Naive B cell (primary cell): ENCODE measurements at regions not wholly inside any gene's neighbourhood (a gene's known extent, or its start where the extent isn't known, plus 50 kb on each side); places are given as distances from the start of the nearest gene placed in this dataset.
A peak's percentile ranks its signal among the peaks of the same experiment; 100 is the strongest.

Experiments used
- ATAC-seq, 2 donors: fragments of 150-1000 bp; cut with Tn5 transposase; 2 replicates each; pipeline ENCODE4 v1.10.0; 2021; ENCODE audit warnings: low read depth in 2 of 2, mild to moderate bottlenecking in 2 of 2, moderate library complexity in 2 of 2
- DNase-seq: peaks from one replicate; pipeline ENCODE4 v3.0.0; 2022
- H3K27ac Mint-ChIP-seq, 6 donors: one replicate each; pipeline ENCODE4 v1.8.0; 2020 to 2022; ENCODE audit warnings: mild to moderate bottlenecking in 6 of 6, mixed read lengths in 6 of 6, moderate library complexity in 5 of 6, inconsistent platforms in 2 of 6
- H3K27me3 Mint-ChIP-seq, 3 donors: one replicate each; pipeline ENCODE4 v1.8.0; 2021 to 2022; ENCODE audit warnings: mixed read lengths in 3 of 3, mild to moderate bottlenecking in 1 of 3
- H3K36me3 Mint-ChIP-seq, 2 donors: one replicate each; pipeline ENCODE4 v1.8.0; 2020 to 2022; ENCODE audit warnings: mixed read lengths in 2 of 2, inconsistent platforms in 1 of 2, mild to moderate bottlenecking in 1 of 2
- H3K4me1 Mint-ChIP-seq, 3 donors: one replicate each; pipeline ENCODE4 v1.8.0; 2020 to 2022; ENCODE audit warnings: mixed read lengths in 3 of 3, inconsistent platforms in 1 of 3, mild to moderate bottlenecking in 1 of 3, moderate library complexity in 1 of 3
- H3K4me3 Mint-ChIP-seq, 8 donors: one replicate each; pipeline ENCODE4 v1.8.0; 2020 to 2022; ENCODE audit warnings: mild to moderate bottlenecking in 8 of 8, mixed read lengths in 8 of 8, moderate library complexity in 8 of 8, inconsistent platforms in 2 of 8
- H3K9me3 Mint-ChIP-seq, 7 donors: one replicate each; pipeline ENCODE4 v1.8.0; 2020 to 2022; ENCODE audit warnings: mixed read lengths in 7 of 7, mild to moderate bottlenecking in 5 of 7, inconsistent platforms in 2 of 7, moderate library complexity in 1 of 7

GRCh38 chr4:85149676-85150075, 183.2 kb upstream of the WDFY3 start:
- DNase-seq: no peak
- Mint-ChIP-seq H3K27me3 (peaks cover 0 to 27% (median 4%) of the 10 kb centered on the region in 3 donors), H3K4me1 (peaks cover 0 to 5% (median 4%) of the 10 kb centered on the region in 3 donors), H3K4me3 (no peak overlapping the region), H3K27ac (peak overlapping the region in 1 of 6 donors; percentile 78), H3K9me3 (no peaks in the 10 kb centered on the region), H3K36me3 (no peaks in the 10 kb centered on the region)
- ATAC-seq: no peak

GRCh38 chr4:85151371-85151770, 184.9 kb upstream of the WDFY3 start:
- DNase-seq (no peak), ATAC-seq (no peak)
- H3K27ac Mint-ChIP-seq: no peak overlapping the region
- peaks cover 0 to 19% (median 4%) of the 10 kb centered on the region in 3 donors for H3K27me3 Mint-ChIP-seq
- peaks cover 0 to 5% (median 4%) of the 10 kb centered on the region in 3 donors for H3K4me1 Mint-ChIP-seq
- H3K9me3 Mint-ChIP-seq: no peaks in the 10 kb centered on the region
- no peaks in the 10 kb centered on the region for H3K36me3 Mint-ChIP-seq
- no peak overlapping the region for H3K4me3 Mint-ChIP-seq

- Mint-ChIP-seq H3K4me1 (peaks cover 0 to 5% (median 4%) of the 10 kb centered on the region in 3 donors), H3K4me3 (no peak overlapping the region), H3K27ac (no peak overlapping the region), H3K9me3 (no peaks in the 10 kb centered on the region), H3K36me3 (no peaks in the 10 kb centered on the region), H3K27me3 (peaks cover 0 to 19% (median 4%) of the 10 kb centered on the region in 3 donors)
- DNase-seq (no peak), ATAC-seq (no peak)
Measured at GRCh38 chr4:85151786-85152185, 185.3 kb upstream of the WDFY3 start.

- no peak for DNase-seq
- Mint-ChIP-seq H3K27me3 (peaks cover 0 to 19% (median 2%) of the 10 kb centered on the region in 3 donors), H3K4me3 (no peak overlapping the region), H3K27ac (no peak overlapping the region), H3K4me1 (peaks cover 0 to 5% (median 2%) of the 10 kb centered on the region in 3 donors), H3K9me3 (no peaks in the 10 kb centered on the region), H3K36me3 (no peaks in the 10 kb centered on the region)
- ATAC-seq: no peak
Measured at GRCh38 chr4:85152480-85152879, 186.0 kb upstream of the WDFY3 start.

GRCh38 chr4:85153221-85153620, 186.7 kb upstream of the WDFY3 start:
- DNase-seq: no peak
- H3K27me3 Mint-ChIP-seq: peaks cover 0 to 16% (median 0%) of the 10 kb centered on the region in 3 donors
- H3K4me3 Mint-ChIP-seq: no peak overlapping the region
- H3K4me1 Mint-ChIP-seq: no peaks in the 10 kb centered on the region
- no peaks in the 10 kb centered on the region for H3K36me3 Mint-ChIP-seq
- H3K27ac Mint-ChIP-seq: peak overlapping the region in 1 of 6 donors; percentile 50
- H3K9me3 Mint-ChIP-seq: no peaks in the 10 kb centered on the region
- no peak for ATAC-seq

GRCh38 chr4:85154591-85154990, 188.1 kb upstream of the WDFY3 start:
- H3K36me3 Mint-ChIP-seq: no peaks in the 10 kb centered on the region
- no peak overlapping the region for H3K4me3 Mint-ChIP-seq
- H3K27me3 Mint-ChIP-seq: peaks cover 0 to 13% (median under 1%) of the 10 kb centered on the region in 3 donors
- ATAC-seq (no peak), DNase-seq (no peak)
- peaks cover 0 to under 1% (median 0%) of the 10 kb centered on the region in 7 donors for H3K9me3 Mint-ChIP-seq
- H3K27ac Mint-ChIP-seq: no peak overlapping the region
- no peaks in the 10 kb centered on the region for H3K4me1 Mint-ChIP-seq

GRCh38 chr4:85165808-85166207, 199.3 kb upstream of the WDFY3 start:
- no peak for DNase-seq
- peaks cover 0 to 12% (median 5%) of the 10 kb centered on the region in 7 donors for H3K9me3 Mint-ChIP-seq
- H3K4me1 Mint-ChIP-seq: peaks cover 0 to 5% (median 0%) of the 10 kb centered on the region in 3 donors
- ATAC-seq: no peak
- no peak overlapping the region for H3K27ac Mint-ChIP-seq
- H3K4me3 Mint-ChIP-seq: no peak overlapping the region
- peaks cover 8 to 30% (median 16%) of the 10 kb centered on the region in 3 donors for H3K27me3 Mint-ChIP-seq
- peaks cover 6 to 15% of the 10 kb centered on the region in 2 donors for H3K36me3 Mint-ChIP-seq

- H3K4me1 Mint-ChIP-seq: peaks cover 0 to 5% (median 0%) of the 10 kb centered on the region in 3 donors
- H3K27ac Mint-ChIP-seq: no peak overlapping the region
- H3K36me3 Mint-ChIP-seq: peaks cover 6 to 15% of the 10 kb centered on the region in 2 donors
- peaks cover 8 to 30% (median 16%) of the 10 kb centered on the region in 3 donors for H3K27me3 Mint-ChIP-seq
- H3K9me3 Mint-ChIP-seq: peaks cover 0 to 11% (median 5%) of the 10 kb centered on the region in 7 donors
- DNase-seq (no peak), ATAC-seq (no peak)
- H3K4me3 Mint-ChIP-seq: no peak overlapping the region
Measured at GRCh38 chr4:85166318-85166717, 199.8 kb upstream of the WDFY3 start.

DNA sequence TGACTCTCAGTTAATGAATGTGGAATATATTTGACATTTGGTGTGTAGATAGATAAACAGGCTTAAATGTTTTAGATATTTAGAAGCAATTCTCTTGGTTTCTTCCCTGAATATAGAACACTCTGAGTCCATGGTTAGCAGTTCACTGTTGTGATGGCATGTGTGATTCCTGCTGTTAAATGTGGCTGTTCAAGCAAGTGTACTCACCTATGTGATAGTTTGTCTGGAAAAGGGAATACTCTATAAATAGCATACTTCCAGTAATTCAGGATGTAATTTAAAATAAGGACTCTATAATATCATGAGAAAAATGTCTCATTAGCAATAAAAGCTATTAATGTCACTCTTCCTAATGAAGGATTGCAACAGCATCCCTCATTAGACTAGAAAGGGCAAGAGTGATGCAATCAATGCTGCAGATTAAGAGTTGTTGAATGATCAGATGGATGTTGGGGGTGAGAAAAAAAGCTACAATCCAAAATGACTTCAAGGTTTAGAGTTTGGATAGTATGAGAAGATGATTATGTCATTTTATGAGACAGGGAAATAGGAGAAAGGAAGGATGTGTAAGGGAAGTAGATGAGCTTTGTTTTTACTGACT, 201.8 kb upstream of the WDFY3 start:
- H3K4me3 Mint-ChIP-seq: no peak overlapping the region
- H3K4me1 Mint-ChIP-seq: peaks cover 0 to 5% (median 0%) of the 10 kb centered on the region in 3 donors
- DNase-seq (no peak), ATAC-seq (no peak)
- H3K27ac Mint-ChIP-seq: no peak overlapping the region
- H3K36me3 Mint-ChIP-seq: peaks cover 6 to 15% of the 10 kb centered on the region in 2 donors
- H3K27me3 Mint-ChIP-seq: peaks cover 5 to 18% (median 8%) of the 10 kb centered on the region in 3 donors
- peaks cover 1 to 15% (median 3%) of the 10 kb centered on the region in 7 donors for H3K9me3 Mint-ChIP-seq

GRCh38 chr4:85170241-85170640, 203.8 kb upstream of the WDFY3 start:
- peaks cover 0 to 5% (median 0%) of the 10 kb centered on the region in 3 donors for H3K4me1 Mint-ChIP-seq
- no peak overlapping the region for H3K4me3 Mint-ChIP-seq

GRCh38 chr4:85175190-85175589, 208.7 kb upstream of the WDFY3 start:
- Mint-ChIP-seq H3K27me3 (peaks cover 0 to 14% (median 8%) of the 10 kb centered on the region in 3 donors), H3K9me3 (peaks cover 0 to 21% (median 6%) of the 10 kb centered on the region in 7 donors), H3K27ac (no peak overlapping the region), H3K36me3 (peaks cover 0 to 7% of the 10 kb centered on the region in 2 donors), H3K4me1 (no peaks in the 10 kb centered on the region), H3K4me3 (no peak overlapping the region)
- DNase-seq: no peak
- no peak for ATAC-seq

More at GRCh38 chr4:85170241-85170640, 203.8 kb upstream of the WDFY3 start:
- no peak overlapping the region for H3K27ac Mint-ChIP-seq
- ATAC-seq (no peak), DNase-seq (no peak)
- H3K36me3 Mint-ChIP-seq: peaks cover 11 to 13% of the 10 kb centered on the region in 2 donors
- H3K27me3 Mint-ChIP-seq: peaks cover 4 to 17% (median 5%) of the 10 kb centered on the region in 3 donors
- peaks cover 2 to 21% (median 5%) of the 10 kb centered on the region in 7 donors for H3K9me3 Mint-ChIP-seq

- no peak for ATAC-seq
- H3K4me3 Mint-ChIP-seq: no peak overlapping the region
- H3K4me1 Mint-ChIP-seq: no peaks in the 10 kb centered on the region
- peaks cover 0 to 18% (median 8%) of the 10 kb centered on the region in 3 donors for H3K27me3 Mint-ChIP-seq
- no peak for DNase-seq
- peaks cover 0 to 21% (median 6%) of the 10 kb centered on the region in 7 donors for H3K9me3 Mint-ChIP-seq
- H3K27ac Mint-ChIP-seq: no peak overlapping the region
- H3K36me3 Mint-ChIP-seq: peaks cover 0 to 7% of the 10 kb centered on the region in 2 donors
Measured at GRCh38 chr4:85177092-85177491, 210.6 kb upstream of the WDFY3 start.

- H3K27ac Mint-ChIP-seq: no peak overlapping the region
- no peaks in the 10 kb centered on the region for H3K4me1 Mint-ChIP-seq
- ATAC-seq (no peak), DNase-seq (no peak)
- H3K27me3 Mint-ChIP-seq: peaks cover 0 to 18% (median 8%) of the 10 kb centered on the region in 3 donors
- no peak overlapping the region for H3K4me3 Mint-ChIP-seq
- H3K9me3 Mint-ChIP-seq: peaks cover 0 to 21% (median 6%) of the 10 kb centered on the region in 7 donors
- peaks cover 0 to 7% of the 10 kb centered on the region in 2 donors for H3K36me3 Mint-ChIP-seq
Measured at GRCh38 chr4:85177679-85178078, 211.2 kb upstream of the WDFY3 start.

- no peaks in the 10 kb centered on the region for H3K4me1 Mint-ChIP-seq
- ATAC-seq (peak in 1 of 2 donors; percentile 55), DNase-seq (no peak)
- H3K27me3 Mint-ChIP-seq: peaks cover 0 to 24% (median 10%) of the 10 kb centered on the region in 3 donors
- H3K27ac Mint-ChIP-seq: no peak overlapping the region
- H3K36me3 Mint-ChIP-seq: no peaks in the 10 kb centered on the region
- H3K9me3 Mint-ChIP-seq: peaks cover 0 to 1% (median under 1%) of the 10 kb centered on the region in 7 donors
- H3K4me3 Mint-ChIP-seq: no peak overlapping the region
Measured at GRCh38 chr4:85180533-85180932, 214.0 kb upstream of the WDFY3 start.
